Suprapubic skin (tissue), 3 donors: ENCODE measurements at regions not wholly inside any gene's neighbourhood (a gene's known extent, or its start where the extent isn't known, plus 50 kb on each side); places are given as distances from the start of the nearest gene placed in this dataset.

Experiments
- POLR2A ChIP-seq, 2 donors: fragments of 450-650 bp; IDR thresholded peaks; one replicate each; pipeline ENCODE4 v1.6.1; 2017; ENCODE audit warnings: antibody characterized with exemption in 2 of 2, mild to moderate bottlenecking in 2 of 2, moderate library complexity in 2 of 2
- TF ChIP-seq, protein P1 (sequence below), 2 donors: fragments of 200-600 bp in 1 of 2; fragments of 450-650 bp in 1 of 2; sonication (generic) in 1 of 2; IDR thresholded peaks; one replicate each; pipeline ENCODE4 v1.5.1; 2016 to 2019; ENCODE audit warnings: antibody characterized with exemption in 2 of 2, mild to moderate bottlenecking in 1 of 2, moderate library complexity in 1 of 2

DNA sequence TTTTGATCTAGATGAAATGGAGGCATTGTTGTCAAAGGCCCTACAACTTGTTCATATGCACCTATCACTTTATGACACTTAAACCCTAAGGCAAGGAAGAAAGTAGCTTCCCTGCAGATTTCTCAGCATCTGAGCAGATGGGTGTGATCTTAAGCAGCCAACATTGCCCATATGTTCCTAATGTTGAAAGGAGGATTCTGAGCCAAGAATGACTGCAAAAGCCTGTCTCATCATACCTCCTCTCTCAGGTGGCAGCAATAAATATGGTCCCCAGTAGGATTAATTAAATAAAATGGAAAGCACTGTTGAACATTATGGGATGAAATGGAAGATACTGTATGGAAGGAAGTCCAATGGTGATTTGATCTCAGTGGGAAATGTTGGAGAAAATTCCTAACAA, 538.1 kb upstream of the MAN1A1 start:
- TF ChIP-seq, protein P1, sequence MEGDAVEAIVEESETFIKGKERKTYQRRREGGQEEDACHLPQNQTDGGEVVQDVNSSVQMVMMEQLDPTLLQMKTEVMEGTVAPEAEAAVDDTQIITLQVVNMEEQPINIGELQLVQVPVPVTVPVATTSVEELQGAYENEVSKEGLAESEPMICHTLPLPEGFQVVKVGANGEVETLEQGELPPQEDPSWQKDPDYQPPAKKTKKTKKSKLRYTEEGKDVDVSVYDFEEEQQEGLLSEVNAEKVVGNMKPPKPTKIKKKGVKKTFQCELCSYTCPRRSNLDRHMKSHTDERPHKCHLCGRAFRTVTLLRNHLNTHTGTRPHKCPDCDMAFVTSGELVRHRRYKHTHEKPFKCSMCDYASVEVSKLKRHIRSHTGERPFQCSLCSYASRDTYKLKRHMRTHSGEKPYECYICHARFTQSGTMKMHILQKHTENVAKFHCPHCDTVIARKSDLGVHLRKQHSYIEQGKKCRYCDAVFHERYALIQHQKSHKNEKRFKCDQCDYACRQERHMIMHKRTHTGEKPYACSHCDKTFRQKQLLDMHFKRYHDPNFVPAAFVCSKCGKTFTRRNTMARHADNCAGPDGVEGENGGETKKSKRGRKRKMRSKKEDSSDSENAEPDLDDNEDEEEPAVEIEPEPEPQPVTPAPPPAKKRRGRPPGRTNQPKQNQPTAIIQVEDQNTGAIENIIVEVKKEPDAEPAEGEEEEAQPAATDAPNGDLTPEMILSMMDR (IDR thresholded peaks at IDR 0.05) = no peak
- no peak for TF ChIP-seq POLR2A (IDR thresholded peaks at IDR 0.05)
